ENCODE measurements at regions not wholly inside any gene's neighbourhood (a gene's known extent, or its start where the extent isn't known, plus 50 kb on each side); places are given as distances from the start of the nearest gene placed in this dataset.
"Not testable (repeated sequence)": the region's sequence is repeated elsewhere in the genome, so short reads cannot be mapped to it uniquely, and the experiment has no call there.

- Histone ChIP-seq H3K27me3 (no peaks in the 10 kb centered on the region), H3K9me3 (peaks cover 0 to 16% of the 10 kb centered on the region in 2 donors), H3K27ac (no peak overlapping the region), H3K36me3 (no peaks in the 10 kb centered on the region), H3K4me3 (no peak overlapping the region), H3K4me1 (no peaks in the 10 kb centered on the region)
- intact Hi-C loops (cut with DNase I), result no loop called here
- no peak for ATAC-seq
- no peak for DNase-seq
- no peak for TF ChIP-seq CTCF (IDR thresholded peaks at IDR 0.05)
These were observed 792.2 kb downstream of the METTL15 start for GRCh38 chr11:28900427-28900826.

GRCh38 chr11:28899706-28900105 is 791.5 kb downstream of the METTL15 start:
- intact Hi-C loops (cut with DNase I), result no loop called here

GRCh38 chr11:28890601-28891040 is 782.4 kb downstream of the METTL15 start:
- H3K4me1 ChIP-seq; H3K27me3 ChIP-seq; H3K36me3 ChIP-seq; intact Hi-C loops (cut with DNase I); H3K27ac ChIP-seq; ATAC-seq; H3K4me3 ChIP-seq: not testable (repeated sequence)
- peak in 1 of 4 donors; percentile 76 for DNase-seq
- peaks cover 0 to 13% of the 10 kb centered on the region in 2 donors for H3K9me3 ChIP-seq

More at GRCh38 chr11:28899706-28900105, 791.5 kb downstream of the METTL15 start:
- Histone ChIP-seq H3K27ac (no peak overlapping the region), H3K9me3 (peaks cover 0 to 16% of the 10 kb centered on the region in 2 donors), H3K4me1 (no peaks in the 10 kb centered on the region), H3K36me3 (no peaks in the 10 kb centered on the region), H3K4me3 (no peak overlapping the region), H3K27me3 (no peaks in the 10 kb centered on the region)
- ATAC-seq, result no peak
- no peak for TF ChIP-seq CTCF (IDR thresholded peaks at IDR 0.05)
- no peak for DNase-seq

- no peak for TF ChIP-seq CTCF (IDR thresholded peaks at IDR 0.05)
- Histone ChIP-seq H3K9me3 (peaks cover 0 to 25% of the 10 kb centered on the region in 2 donors), H3K36me3 (no peaks in the 10 kb centered on the region), H3K27me3 (no peaks in the 10 kb centered on the region), H3K4me1 (no peaks in the 10 kb centered on the region), H3K27ac (no peak overlapping the region), H3K4me3 (no peak overlapping the region)
- intact Hi-C loops (cut with DNase I), result no loop called here
- no peak for DNase-seq
- no peak for ATAC-seq
These were observed 779.5 kb downstream of the METTL15 start for GRCh38 chr11:28887681-28888080.

GRCh38 chr11:28879869-28880268 is 771.7 kb downstream of the METTL15 start:
- peaks cover 0 to 16% of the 10 kb centered on the region in 2 donors for H3K9me3 ChIP-seq
- TF ChIP-seq CTCF (IDR thresholded peaks at IDR 0.05), result no peak
- no peak for ATAC-seq
- H3K36me3 ChIP-seq, result no peaks in the 10 kb centered on the region
- intact Hi-C loops (cut with DNase I), result no loop called here
- DNase-seq, result no peak
- H3K27me3 ChIP-seq, result no peaks in the 10 kb centered on the region
- H3K4me3 ChIP-seq, result no peak overlapping the region
- no peak overlapping the region for H3K27ac ChIP-seq
- no peaks in the 10 kb centered on the region for H3K4me1 ChIP-seq

GRCh38 chr11:28878025-28878424 is 769.8 kb downstream of the METTL15 start:
- Histone ChIP-seq H3K27me3 (no peaks in the 10 kb centered on the region), H3K4me3 (no peak overlapping the region), H3K4me1 (no peaks in the 10 kb centered on the region), H3K9me3 (peaks cover 0 to 8% of the 10 kb centered on the region in 2 donors), H3K27ac (no peak overlapping the region), H3K36me3 (no peaks in the 10 kb centered on the region)
- DNase-seq, result no peak
- no peak for TF ChIP-seq CTCF (IDR thresholded peaks at IDR 0.05)
- intact Hi-C loops (cut with DNase I), result no loop called here
- ATAC-seq, result no peak

Data from left lung (tissue), 4 donors.